ENCODE measurements at regions not wholly inside any gene's neighbourhood (a gene's known extent, or its start where the extent isn't known, plus 50 kb on each side); places are given as distances from the start of the nearest gene placed in this dataset.

DNA sequence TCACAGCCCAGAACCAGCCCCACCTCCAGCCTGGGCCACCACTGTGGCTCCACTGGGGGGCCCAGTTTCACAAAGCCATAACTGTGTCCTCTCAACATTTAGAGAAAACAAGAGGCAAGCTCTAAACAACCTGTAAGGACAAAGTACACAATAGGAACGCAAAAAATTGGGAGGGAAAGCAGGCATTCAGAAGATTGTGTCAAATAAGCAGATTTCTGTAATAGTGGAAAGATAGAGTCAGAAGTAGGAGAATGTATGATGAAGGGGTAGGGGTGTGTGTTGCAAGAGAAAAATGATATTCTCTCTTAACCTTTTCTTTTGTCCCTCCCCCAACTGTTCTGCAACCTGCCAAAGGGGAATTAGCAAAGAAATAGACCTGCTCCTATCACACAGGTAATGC, 449.9 kb upstream of the NPVF start:
- TF ChIP-seq, protein P1, sequence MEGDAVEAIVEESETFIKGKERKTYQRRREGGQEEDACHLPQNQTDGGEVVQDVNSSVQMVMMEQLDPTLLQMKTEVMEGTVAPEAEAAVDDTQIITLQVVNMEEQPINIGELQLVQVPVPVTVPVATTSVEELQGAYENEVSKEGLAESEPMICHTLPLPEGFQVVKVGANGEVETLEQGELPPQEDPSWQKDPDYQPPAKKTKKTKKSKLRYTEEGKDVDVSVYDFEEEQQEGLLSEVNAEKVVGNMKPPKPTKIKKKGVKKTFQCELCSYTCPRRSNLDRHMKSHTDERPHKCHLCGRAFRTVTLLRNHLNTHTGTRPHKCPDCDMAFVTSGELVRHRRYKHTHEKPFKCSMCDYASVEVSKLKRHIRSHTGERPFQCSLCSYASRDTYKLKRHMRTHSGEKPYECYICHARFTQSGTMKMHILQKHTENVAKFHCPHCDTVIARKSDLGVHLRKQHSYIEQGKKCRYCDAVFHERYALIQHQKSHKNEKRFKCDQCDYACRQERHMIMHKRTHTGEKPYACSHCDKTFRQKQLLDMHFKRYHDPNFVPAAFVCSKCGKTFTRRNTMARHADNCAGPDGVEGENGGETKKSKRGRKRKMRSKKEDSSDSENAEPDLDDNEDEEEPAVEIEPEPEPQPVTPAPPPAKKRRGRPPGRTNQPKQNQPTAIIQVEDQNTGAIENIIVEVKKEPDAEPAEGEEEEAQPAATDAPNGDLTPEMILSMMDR (IDR thresholded peaks at IDR 0.05; ENCODE audit: poor library complexity, severe bottlenecking) = no peak
- TF ChIP-seq, protein P2, sequence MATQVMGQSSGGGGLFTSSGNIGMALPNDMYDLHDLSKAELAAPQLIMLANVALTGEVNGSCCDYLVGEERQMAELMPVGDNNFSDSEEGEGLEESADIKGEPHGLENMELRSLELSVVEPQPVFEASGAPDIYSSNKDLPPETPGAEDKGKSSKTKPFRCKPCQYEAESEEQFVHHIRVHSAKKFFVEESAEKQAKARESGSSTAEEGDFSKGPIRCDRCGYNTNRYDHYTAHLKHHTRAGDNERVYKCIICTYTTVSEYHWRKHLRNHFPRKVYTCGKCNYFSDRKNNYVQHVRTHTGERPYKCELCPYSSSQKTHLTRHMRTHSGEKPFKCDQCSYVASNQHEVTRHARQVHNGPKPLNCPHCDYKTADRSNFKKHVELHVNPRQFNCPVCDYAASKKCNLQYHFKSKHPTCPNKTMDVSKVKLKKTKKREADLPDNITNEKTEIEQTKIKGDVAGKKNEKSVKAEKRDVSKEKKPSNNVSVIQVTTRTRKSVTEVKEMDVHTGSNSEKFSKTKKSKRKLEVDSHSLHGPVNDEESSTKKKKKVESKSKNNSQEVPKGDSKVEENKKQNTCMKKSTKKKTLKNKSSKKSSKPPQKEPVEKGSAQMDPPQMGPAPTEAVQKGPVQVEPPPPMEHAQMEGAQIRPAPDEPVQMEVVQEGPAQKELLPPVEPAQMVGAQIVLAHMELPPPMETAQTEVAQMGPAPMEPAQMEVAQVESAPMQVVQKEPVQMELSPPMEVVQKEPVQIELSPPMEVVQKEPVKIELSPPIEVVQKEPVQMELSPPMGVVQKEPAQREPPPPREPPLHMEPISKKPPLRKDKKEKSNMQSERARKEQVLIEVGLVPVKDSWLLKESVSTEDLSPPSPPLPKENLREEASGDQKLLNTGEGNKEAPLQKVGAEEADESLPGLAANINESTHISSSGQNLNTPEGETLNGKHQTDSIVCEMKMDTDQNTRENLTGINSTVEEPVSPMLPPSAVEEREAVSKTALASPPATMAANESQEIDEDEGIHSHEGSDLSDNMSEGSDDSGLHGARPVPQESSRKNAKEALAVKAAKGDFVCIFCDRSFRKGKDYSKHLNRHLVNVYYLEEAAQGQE (IDR thresholded peaks at IDR 0.05; ENCODE audit: borderline replicate concordance) = no peak
- TF ChIP-seq EP300 (conservative IDR thresholded peaks at IDR 0.05; ENCODE audit: poor library complexity, severe bottlenecking) (no peak), MXI1 (conservative IDR thresholded peaks at IDR 0.05; ENCODE audit: poor library complexity, severe bottlenecking) (no peak), POLR2AphosphoS5 (IDR thresholded peaks at IDR 0.05) (no peak), SMC3 (conservative IDR thresholded peaks at IDR 0.05; ENCODE audit: poor library complexity) (no peak), EZH2 (IDR thresholded peaks at IDR 0.05; ENCODE audit: borderline replicate concordance, insufficient read depth, low read length, poor library complexity, severe bottlenecking) (no peak), TAF1 (IDR thresholded peaks at IDR 0.05; ENCODE audit: low read depth) (no peak), RAD21 (conservative IDR thresholded peaks at IDR 0.05) (no peak)
- Histone ChIP-seq H4K20me1 (ENCODE audit: insufficient read depth) (no peaks in the 10 kb centered on the region), H3K4me2 (ENCODE audit: low read length) (no peak overlapping the region), H3K27ac (ENCODE audit: low read length) (no peak overlapping the region), H3K4me3 (ENCODE audit: low read length) (no peak overlapping the region), H3K36me3 (ENCODE audit: insufficient read depth, low read length) (no peaks in the 10 kb centered on the region), H3K27me3 (ENCODE audit: insufficient read depth, low read depth, low read length) (no peaks in the 10 kb centered on the region), H3K9me3 (ENCODE audit: low read length) (no peaks in the 10 kb centered on the region), H3K79me2 (replicated peaks; ENCODE audit: insufficient read depth, low read length) (no peaks in the 10 kb centered on the region), H2AFZ (ENCODE audit: low read depth, low read length) (no peak overlapping the region), H3F3A (ENCODE audit: insufficient read depth, low read length, poor library complexity, severe bottlenecking) (no peaks in the 10 kb centered on the region), H3K9ac (ENCODE audit: low read length) (no peak overlapping the region), H3K9me2 (ENCODE audit: insufficient read depth, low read length) (no peaks in the 10 kb centered on the region)

DNA sequence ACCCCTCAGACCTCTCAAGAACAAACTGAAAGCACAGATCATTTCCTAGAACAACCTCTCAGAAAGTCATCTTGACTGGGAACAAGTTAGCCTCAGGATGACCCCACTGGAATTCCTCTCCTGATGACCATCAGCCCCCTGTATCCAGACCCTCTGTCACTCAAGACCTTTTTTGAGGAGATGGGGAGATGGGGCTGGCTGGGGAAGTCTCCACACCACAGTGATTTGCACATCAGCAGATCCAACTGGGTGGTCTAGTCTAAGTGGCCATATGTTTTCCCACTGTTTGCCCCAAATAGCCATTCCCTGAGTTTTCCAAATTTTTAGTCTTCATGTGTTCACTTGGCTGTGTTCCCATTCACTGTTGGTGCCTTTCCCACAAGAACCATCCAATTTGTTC, 452.4 kb upstream of the NPVF start:
- H3K27me3 ChIP-seq (ENCODE audit: insufficient read depth, low read depth, low read length) = no peaks in the 10 kb centered on the region
- no peaks in the 10 kb centered on the region for H3K9me3 ChIP-seq (ENCODE audit: low read length)
- no peaks in the 10 kb centered on the region for H3K36me3 ChIP-seq (ENCODE audit: insufficient read depth, low read length)
- H3K4me2 ChIP-seq (ENCODE audit: low read length) = no peak overlapping the region
- no peaks in the 10 kb centered on the region for H4K20me1 ChIP-seq (ENCODE audit: insufficient read depth)
- no peak overlapping the region for H2AFZ ChIP-seq (ENCODE audit: low read depth, low read length)
- no peak overlapping the region for H3K27ac ChIP-seq (ENCODE audit: low read length)
- H3K79me2 ChIP-seq (replicated peaks; ENCODE audit: insufficient read depth, low read length) = no peaks in the 10 kb centered on the region
- TF ChIP-seq MXI1 (conservative IDR thresholded peaks at IDR 0.05; ENCODE audit: poor library complexity, severe bottlenecking) (no peak), EZH2 (IDR thresholded peaks at IDR 0.05; ENCODE audit: borderline replicate concordance, insufficient read depth, low read length, poor library complexity, severe bottlenecking) (no peak), RAD21 (conservative IDR thresholded peaks at IDR 0.05) (no peak), POLR2AphosphoS5 (IDR thresholded peaks at IDR 0.05) (no peak), EP300 (conservative IDR thresholded peaks at IDR 0.05; ENCODE audit: poor library complexity, severe bottlenecking) (no peak)
- TF ChIP-seq, protein P2 (IDR thresholded peaks at IDR 0.05; ENCODE audit: borderline replicate concordance) = no peak
- H3K9ac ChIP-seq (ENCODE audit: low read length) = no peak overlapping the region
- H3K9me2 ChIP-seq (ENCODE audit: insufficient read depth, low read length) = no peaks in the 10 kb centered on the region
- H3F3A ChIP-seq (ENCODE audit: insufficient read depth, low read length, poor library complexity, severe bottlenecking) = no peaks in the 10 kb centered on the region
- H3K4me3 ChIP-seq (ENCODE audit: low read length) = no peak overlapping the region

Data from neural cell (in vitro differentiated cells).